ENCODE measurements at regions not wholly inside any gene's neighbourhood (a gene's known extent, or its start where the extent isn't known, plus 50 kb on each side); places are given as distances from the start of the nearest gene placed in this dataset.

- TF ChIP-seq CTCF (IDR thresholded peaks at IDR 0.05; ENCODE audit: insufficient read depth, low read depth, low read length) (no peak), EZH2 (IDR thresholded peaks at IDR 0.05; ENCODE audit: insufficient read depth, low read length) (no peak)
- peaks cover 2% of the 10 kb centered on the region for H3K36me3 Mint-ChIP-seq (ENCODE audit: low read depth, unreplicated experiment)
- Histone ChIP-seq H3K9me3 (ENCODE audit: insufficient read depth, low read depth, low read length) (peaks cover 17% of the 10 kb centered on the region), H3K27ac (ENCODE audit: low read depth, low read length) (no peak overlapping the region), H3K4me2 (ENCODE audit: low read length) (no peak overlapping the region), H2AFZ (ENCODE audit: low read depth, low read length) (no peak overlapping the region), H3K4me3 (ENCODE audit: insufficient read depth, low read depth, low read length) (no peak overlapping the region), H3K9ac (ENCODE audit: low read length) (no peak overlapping the region), H3K36me3 (ENCODE audit: insufficient read depth, low read length) (no peaks in the 10 kb centered on the region), H3K27me3 (ENCODE audit: insufficient read depth, low read length) (no peaks in the 10 kb centered on the region), H4K20me1 (ENCODE audit: insufficient read depth, low read length) (no peaks in the 10 kb centered on the region), H3K79me2 (ENCODE audit: insufficient read depth, low read length) (no peaks in the 10 kb centered on the region), H3K4me1 (ENCODE audit: insufficient read depth, low read length) (no peaks in the 10 kb centered on the region)
- peaks cover 31% of the 10 kb centered on the region for H3K27me3 Mint-ChIP-seq (ENCODE audit: low read depth, unreplicated experiment)
- no peak overlapping the region for H3K4me3 Mint-ChIP-seq (ENCODE audit: unreplicated experiment)
- no peak overlapping the region for H3K27ac Mint-ChIP-seq (ENCODE audit: unreplicated experiment)
- DNase-seq (ENCODE audit: low read depth) (no peak), FAIRE-seq (no peak)
- H3K9me3 Mint-ChIP-seq (ENCODE audit: unreplicated experiment): peaks cover 4% of the 10 kb centered on the region
- no peaks in the 10 kb centered on the region for H3K4me1 Mint-ChIP-seq (ENCODE audit: low read depth, unreplicated experiment)
Observed at GRCh38 chr19:30174357-30174645, 197.9 kb upstream of the ZNF536 start.

- no peak overlapping the region for H3K9ac ChIP-seq (ENCODE audit: low read length)
- H3K79me2 ChIP-seq (ENCODE audit: insufficient read depth, low read length): no peaks in the 10 kb centered on the region
- Mint-ChIP-seq H3K4me3 (ENCODE audit: unreplicated experiment) (no peak overlapping the region), H3K27ac (ENCODE audit: unreplicated experiment) (no peak overlapping the region), H3K36me3 (ENCODE audit: low read depth, unreplicated experiment) (peaks cover 2% of the 10 kb centered on the region), H3K27me3 (ENCODE audit: low read depth, unreplicated experiment) (peaks cover 36% of the 10 kb centered on the region), H3K9me3 (ENCODE audit: unreplicated experiment) (peaks cover 8% of the 10 kb centered on the region), H3K4me1 (ENCODE audit: low read depth, unreplicated experiment) (no peaks in the 10 kb centered on the region)
- H3K9me3 ChIP-seq (ENCODE audit: insufficient read depth, low read depth, low read length): peaks cover 17% of the 10 kb centered on the region
- H3K4me1 ChIP-seq (ENCODE audit: insufficient read depth, low read length): no peaks in the 10 kb centered on the region
- H3K27ac ChIP-seq (ENCODE audit: low read depth, low read length): no peak overlapping the region
- TF ChIP-seq EZH2 (IDR thresholded peaks at IDR 0.05; ENCODE audit: insufficient read depth, low read length) (no peak), CTCF (IDR thresholded peaks at IDR 0.05; ENCODE audit: insufficient read depth, low read depth, low read length) (no peak)
- H3K4me3 ChIP-seq (ENCODE audit: insufficient read depth, low read depth, low read length): no peak overlapping the region
- no peaks in the 10 kb centered on the region for H3K36me3 ChIP-seq (ENCODE audit: insufficient read depth, low read length)
- H3K4me2 ChIP-seq (ENCODE audit: low read length): no peak overlapping the region
- H2AFZ ChIP-seq (ENCODE audit: low read depth, low read length): no peak overlapping the region
- H3K27me3 ChIP-seq (ENCODE audit: insufficient read depth, low read length): no peaks in the 10 kb centered on the region
- DNase-seq (ENCODE audit: low read depth) (no peak), FAIRE-seq (no peak)
- H4K20me1 ChIP-seq (ENCODE audit: insufficient read depth, low read length): no peaks in the 10 kb centered on the region
Observed at GRCh38 chr19:30174791-30175190, 197.4 kb upstream of the ZNF536 start.

GRCh38 chr19:30175987-30176386, 196.2 kb upstream of the ZNF536 start:
- no peak for TF ChIP-seq EZH2 (IDR thresholded peaks at IDR 0.05; ENCODE audit: insufficient read depth, low read length)
- no peak for TF ChIP-seq CTCF (IDR thresholded peaks at IDR 0.05; ENCODE audit: insufficient read depth, low read depth, low read length)
- Mint-ChIP-seq H3K36me3 (ENCODE audit: low read depth, unreplicated experiment) (peaks cover 2% of the 10 kb centered on the region), H3K27me3 (ENCODE audit: low read depth, unreplicated experiment) (peaks cover 36% of the 10 kb centered on the region), H3K9me3 (ENCODE audit: unreplicated experiment) (peaks cover 8% of the 10 kb centered on the region), H3K27ac (ENCODE audit: unreplicated experiment) (no peak overlapping the region), H3K4me1 (ENCODE audit: low read depth, unreplicated experiment) (no peaks in the 10 kb centered on the region), H3K4me3 (ENCODE audit: unreplicated experiment) (no peak overlapping the region)
- Histone ChIP-seq H3K27me3 (ENCODE audit: insufficient read depth, low read length) (no peaks in the 10 kb centered on the region), H3K9ac (ENCODE audit: low read length) (no peak overlapping the region), H3K79me2 (ENCODE audit: insufficient read depth, low read length) (no peaks in the 10 kb centered on the region), H4K20me1 (ENCODE audit: insufficient read depth, low read length) (no peaks in the 10 kb centered on the region), H3K4me3 (ENCODE audit: insufficient read depth, low read depth, low read length) (no peak overlapping the region), H3K9me3 (ENCODE audit: insufficient read depth, low read depth, low read length) (peaks cover 19% of the 10 kb centered on the region), H3K4me2 (ENCODE audit: low read length) (no peak overlapping the region), H2AFZ (ENCODE audit: low read depth, low read length) (no peak overlapping the region), H3K27ac (ENCODE audit: low read depth, low read length) (no peak overlapping the region), H3K4me1 (ENCODE audit: insufficient read depth, low read length) (no peaks in the 10 kb centered on the region), H3K36me3 (ENCODE audit: insufficient read depth, low read length) (no peaks in the 10 kb centered on the region)
- no peak for DNase-seq (ENCODE audit: low read depth)
- FAIRE-seq: no peak
